ENCODE measurements at regions not wholly inside any gene's neighbourhood (a gene's known extent, or its start where the extent isn't known, plus 50 kb on each side); places are given as distances from the start of the nearest gene placed in this dataset.

DNA sequence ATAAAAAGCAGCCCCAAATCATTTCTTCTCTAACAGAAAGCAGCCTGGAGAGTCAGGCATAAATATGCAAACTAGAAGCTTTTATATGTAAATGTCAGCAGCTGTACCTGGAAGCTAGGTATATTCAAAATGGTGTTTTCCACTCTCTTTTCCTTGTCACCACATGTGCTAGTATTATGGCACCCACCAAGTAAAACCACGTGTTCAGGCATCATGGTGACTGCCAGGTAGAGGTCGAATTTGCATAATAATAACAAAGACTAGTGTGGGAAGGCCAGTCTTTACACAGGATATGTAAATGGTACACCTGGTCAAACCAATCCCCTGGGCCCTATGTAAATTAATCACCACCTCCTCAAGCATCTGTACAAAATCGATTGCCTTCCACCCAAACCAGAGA is 124.0 kb downstream of the MMUT start:
- TF ChIP-seq, protein P1, sequence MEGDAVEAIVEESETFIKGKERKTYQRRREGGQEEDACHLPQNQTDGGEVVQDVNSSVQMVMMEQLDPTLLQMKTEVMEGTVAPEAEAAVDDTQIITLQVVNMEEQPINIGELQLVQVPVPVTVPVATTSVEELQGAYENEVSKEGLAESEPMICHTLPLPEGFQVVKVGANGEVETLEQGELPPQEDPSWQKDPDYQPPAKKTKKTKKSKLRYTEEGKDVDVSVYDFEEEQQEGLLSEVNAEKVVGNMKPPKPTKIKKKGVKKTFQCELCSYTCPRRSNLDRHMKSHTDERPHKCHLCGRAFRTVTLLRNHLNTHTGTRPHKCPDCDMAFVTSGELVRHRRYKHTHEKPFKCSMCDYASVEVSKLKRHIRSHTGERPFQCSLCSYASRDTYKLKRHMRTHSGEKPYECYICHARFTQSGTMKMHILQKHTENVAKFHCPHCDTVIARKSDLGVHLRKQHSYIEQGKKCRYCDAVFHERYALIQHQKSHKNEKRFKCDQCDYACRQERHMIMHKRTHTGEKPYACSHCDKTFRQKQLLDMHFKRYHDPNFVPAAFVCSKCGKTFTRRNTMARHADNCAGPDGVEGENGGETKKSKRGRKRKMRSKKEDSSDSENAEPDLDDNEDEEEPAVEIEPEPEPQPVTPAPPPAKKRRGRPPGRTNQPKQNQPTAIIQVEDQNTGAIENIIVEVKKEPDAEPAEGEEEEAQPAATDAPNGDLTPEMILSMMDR (IDR thresholded peaks at IDR 0.05), result no peak
- TF ChIP-seq POLR2AphosphoS5 (IDR thresholded peaks at IDR 0.05), result no peak

All from gastroesophageal sphincter (tissue), 3 donors.